SK-N-MC (cell line): ENCODE measurements at regions not wholly inside any gene's neighbourhood (a gene's known extent, or its start where the extent isn't known, plus 50 kb on each side); places are given as distances from the start of the nearest gene placed in this dataset.

Experiments
- EZH2 ChIP-seq: fragments of 200-600 bp; sonication (generic); IDR thresholded peaks from one replicate; pipeline ENCODE4 v1.6.1; 2017; ENCODE audit warnings: antibody characterized with exemption
- FOXP2 ChIP-seq: optimal IDR thresholded peaks from 2 replicates; pipeline ENCODE3; 2011; ENCODE audit warnings: mild to moderate bottlenecking, moderate library complexity; ENCODE audit not compliant: insufficient read depth; ENCODE audit errors: extremely low read length, control extremely low read depth
- POLR2AphosphoS5 ChIP-seq: IDR thresholded peaks from 2 replicates; pipeline ENCODE4 v1.6.1; 2012; ENCODE audit warnings: mild to moderate bottlenecking, low read depth, low read length, borderline replicate concordance

- TF ChIP-seq EZH2, result no peak
- no peak for TF ChIP-seq POLR2AphosphoS5
- no peak for TF ChIP-seq FOXP2
These were observed 155.3 kb upstream of the NABP1 start for GRCh38 chr2:191522478-191523120.
